ENCODE measurements at regions not wholly inside any gene's neighbourhood (a gene's known extent, or its start where the extent isn't known, plus 50 kb on each side); places are given as distances from the start of the nearest gene placed in this dataset.

DNA sequence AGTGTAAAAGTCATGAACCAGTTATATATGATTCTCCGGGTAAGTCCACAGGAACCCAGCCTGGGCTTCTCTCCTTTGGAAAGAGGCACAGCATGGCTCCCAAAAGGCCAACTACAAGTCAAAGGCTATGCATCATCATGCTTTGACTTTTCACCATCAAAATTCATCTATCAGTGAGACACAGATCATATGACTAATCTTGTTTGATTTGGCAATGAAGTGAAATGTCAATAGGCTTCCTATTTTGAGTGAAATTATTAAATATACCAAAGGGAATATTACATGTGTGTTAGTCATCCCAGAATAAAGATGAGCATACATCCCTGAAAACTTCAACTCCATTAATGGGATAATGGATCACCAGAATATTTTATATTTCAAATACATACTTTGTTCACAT lies 83.5 kb upstream of the ADGRL2 start:
- WGBS, 4 donors, result 89 to 100% (median 93%) methylated on average over 1 of the region's 1 CpG
- no peak for DNase-seq
- intact Hi-C loops (cut with DNase I), result no loop called here
- Histone ChIP-seq H3K36me3 (replicated peaks in 1 of 2) (no peaks in the 10 kb centered on the region), H3K4me1 (replicated peaks in 1 of 2) (no peaks in the 10 kb centered on the region), H3K27me3 (no peaks in the 10 kb centered on the region), H3K27ac (no peak overlapping the region), H3K9me3 (replicated peaks in 1 of 3) (no peaks in the 10 kb centered on the region), H3K4me3 (no peak overlapping the region)
- TF ChIP-seq, protein P1, sequence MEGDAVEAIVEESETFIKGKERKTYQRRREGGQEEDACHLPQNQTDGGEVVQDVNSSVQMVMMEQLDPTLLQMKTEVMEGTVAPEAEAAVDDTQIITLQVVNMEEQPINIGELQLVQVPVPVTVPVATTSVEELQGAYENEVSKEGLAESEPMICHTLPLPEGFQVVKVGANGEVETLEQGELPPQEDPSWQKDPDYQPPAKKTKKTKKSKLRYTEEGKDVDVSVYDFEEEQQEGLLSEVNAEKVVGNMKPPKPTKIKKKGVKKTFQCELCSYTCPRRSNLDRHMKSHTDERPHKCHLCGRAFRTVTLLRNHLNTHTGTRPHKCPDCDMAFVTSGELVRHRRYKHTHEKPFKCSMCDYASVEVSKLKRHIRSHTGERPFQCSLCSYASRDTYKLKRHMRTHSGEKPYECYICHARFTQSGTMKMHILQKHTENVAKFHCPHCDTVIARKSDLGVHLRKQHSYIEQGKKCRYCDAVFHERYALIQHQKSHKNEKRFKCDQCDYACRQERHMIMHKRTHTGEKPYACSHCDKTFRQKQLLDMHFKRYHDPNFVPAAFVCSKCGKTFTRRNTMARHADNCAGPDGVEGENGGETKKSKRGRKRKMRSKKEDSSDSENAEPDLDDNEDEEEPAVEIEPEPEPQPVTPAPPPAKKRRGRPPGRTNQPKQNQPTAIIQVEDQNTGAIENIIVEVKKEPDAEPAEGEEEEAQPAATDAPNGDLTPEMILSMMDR (IDR thresholded peaks at IDR 0.05), result no peak
- no peak for TF ChIP-seq POLR2A (IDR thresholded peaks at IDR 0.05)

- Histone ChIP-seq H3K27me3 (no peaks in the 10 kb centered on the region), H3K27ac (no peak overlapping the region), H3K4me3 (no peak overlapping the region), H3K36me3 (replicated peaks in 1 of 2) (no peaks in the 10 kb centered on the region), H3K9me3 (replicated peaks in 1 of 3) (no peaks in the 10 kb centered on the region), H3K4me1 (replicated peaks in 1 of 2) (no peaks in the 10 kb centered on the region)
- DNase-seq, result no peak
- no peak for TF ChIP-seq POLR2A (IDR thresholded peaks at IDR 0.05)
- TF ChIP-seq, protein P1 (IDR thresholded peaks at IDR 0.05), result no peak
- WGBS, 4 donors, result 95 to 99% (median 98%) methylated on average over 3 of the region's 3 CpGs
- intact Hi-C loops (cut with DNase I), result no loop called here
These were observed 85.3 kb upstream of the ADGRL2 start for GRCh38 chr1:81715391-81715790.

GRCh38 chr1:81714636-81715035 lies 86.1 kb upstream of the ADGRL2 start:
- intact Hi-C loops (cut with DNase I), result no loop called here
- H3K9me3 ChIP-seq (replicated peaks in 1 of 3), result no peaks in the 10 kb centered on the region
- H3K4me1 ChIP-seq (replicated peaks in 1 of 2), result no peaks in the 10 kb centered on the region
- H3K27me3 ChIP-seq, result no peaks in the 10 kb centered on the region
- DNase-seq, result no peak
- H3K4me3 ChIP-seq, result no peak overlapping the region
- no peaks in the 10 kb centered on the region for H3K36me3 ChIP-seq (replicated peaks in 1 of 2)
- TF ChIP-seq POLR2A (IDR thresholded peaks at IDR 0.05), result no peak
- TF ChIP-seq, protein P1 (IDR thresholded peaks at IDR 0.05), result no peak
- H3K27ac ChIP-seq, result no peak overlapping the region

- 93 to 98% (median 95%) methylated on average over 3 of the region's 3 CpGs for WGBS, 4 donors
- no peaks in the 10 kb centered on the region for H3K9me3 ChIP-seq (replicated peaks in 1 of 3)
- TF ChIP-seq, protein P1 (IDR thresholded peaks at IDR 0.05), result no peak
- no peak for TF ChIP-seq POLR2A (IDR thresholded peaks at IDR 0.05)
- H3K4me3 ChIP-seq, result no peak overlapping the region
- peaks cover 0 to 1% of the 10 kb centered on the region in 2 donors for H3K4me1 ChIP-seq (replicated peaks in 1 of 2)
- no peaks in the 10 kb centered on the region for H3K27me3 ChIP-seq
- no peaks in the 10 kb centered on the region for H3K36me3 ChIP-seq (replicated peaks in 1 of 2)
- no peak overlapping the region for H3K27ac ChIP-seq
- intact Hi-C loops (cut with DNase I), result no loop called here
- DNase-seq, result no peak
These were observed 88.3 kb upstream of the ADGRL2 start for GRCh38 chr1:81712425-81712824.

Measured in adrenal gland (tissue), 9 donors.